ENCODE measurements at regions not wholly inside any gene's neighbourhood (a gene's known extent, or its start where the extent isn't known, plus 50 kb on each side); places are given as distances from the start of the nearest gene placed in this dataset.

GRCh38 chr5:38151878-38152277 is 106.5 kb upstream of the EGFLAM start:
- no peak for DNase-seq (ENCODE audit: low read depth)
- TF ChIP-seq, protein P1, sequence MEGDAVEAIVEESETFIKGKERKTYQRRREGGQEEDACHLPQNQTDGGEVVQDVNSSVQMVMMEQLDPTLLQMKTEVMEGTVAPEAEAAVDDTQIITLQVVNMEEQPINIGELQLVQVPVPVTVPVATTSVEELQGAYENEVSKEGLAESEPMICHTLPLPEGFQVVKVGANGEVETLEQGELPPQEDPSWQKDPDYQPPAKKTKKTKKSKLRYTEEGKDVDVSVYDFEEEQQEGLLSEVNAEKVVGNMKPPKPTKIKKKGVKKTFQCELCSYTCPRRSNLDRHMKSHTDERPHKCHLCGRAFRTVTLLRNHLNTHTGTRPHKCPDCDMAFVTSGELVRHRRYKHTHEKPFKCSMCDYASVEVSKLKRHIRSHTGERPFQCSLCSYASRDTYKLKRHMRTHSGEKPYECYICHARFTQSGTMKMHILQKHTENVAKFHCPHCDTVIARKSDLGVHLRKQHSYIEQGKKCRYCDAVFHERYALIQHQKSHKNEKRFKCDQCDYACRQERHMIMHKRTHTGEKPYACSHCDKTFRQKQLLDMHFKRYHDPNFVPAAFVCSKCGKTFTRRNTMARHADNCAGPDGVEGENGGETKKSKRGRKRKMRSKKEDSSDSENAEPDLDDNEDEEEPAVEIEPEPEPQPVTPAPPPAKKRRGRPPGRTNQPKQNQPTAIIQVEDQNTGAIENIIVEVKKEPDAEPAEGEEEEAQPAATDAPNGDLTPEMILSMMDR (conservative IDR thresholded peaks at IDR 0.05; ENCODE audit: low read length), result no peak
- H3K4me3 ChIP-seq (ENCODE audit: low read length), result no peak overlapping the region

DNA sequence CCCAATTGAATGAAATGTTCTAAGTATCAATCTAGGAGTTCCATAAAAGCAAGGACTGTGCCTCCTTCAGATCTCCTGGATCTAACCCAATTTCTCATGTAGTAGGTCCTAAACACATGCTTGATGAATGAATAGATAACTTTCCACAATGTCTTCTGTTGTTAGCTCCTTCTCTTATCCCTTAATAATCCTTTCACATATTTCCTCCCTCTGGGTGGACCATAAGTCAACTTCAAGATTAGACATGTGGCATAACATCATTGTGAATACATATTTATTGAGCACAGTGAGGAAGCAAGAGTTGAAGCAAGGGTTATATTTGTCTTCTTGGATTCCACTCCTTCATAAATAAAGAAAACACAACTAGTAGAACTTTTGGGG is 108.6 kb upstream of the EGFLAM start:
- TF ChIP-seq, protein P1 (conservative IDR thresholded peaks at IDR 0.05; ENCODE audit: low read length), result no peak
- DNase-seq (ENCODE audit: low read depth), result no peak
- H3K4me3 ChIP-seq (ENCODE audit: low read length), result no peak overlapping the region

DNA sequence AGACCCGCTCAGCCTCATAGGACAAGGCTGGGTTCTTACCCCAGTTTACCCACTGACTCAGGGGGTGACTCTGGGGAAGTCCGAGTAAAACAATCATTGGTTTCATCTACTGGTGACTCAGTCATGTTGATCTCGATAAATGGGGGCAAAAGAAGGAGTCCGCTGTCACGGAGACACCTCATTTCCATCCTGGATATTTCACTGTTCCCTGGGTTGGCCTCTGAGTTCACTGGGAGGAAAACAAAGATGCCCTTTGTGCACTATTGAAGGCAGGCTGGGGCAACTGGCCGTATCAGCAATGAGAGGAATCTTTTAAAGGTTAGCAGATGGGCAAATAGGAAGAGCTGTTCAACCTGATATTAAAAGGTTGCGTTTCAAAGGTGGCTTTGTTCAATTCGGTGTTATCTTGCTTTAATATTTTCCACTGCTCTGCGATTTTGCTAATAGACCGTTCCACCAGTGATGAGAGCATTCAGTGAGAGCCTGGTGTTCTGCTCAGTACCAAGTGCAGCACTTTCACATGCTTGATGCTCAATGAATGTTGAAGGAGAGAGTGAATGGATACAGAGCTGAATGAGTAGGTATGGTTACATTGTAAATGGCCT is 110.2 kb upstream of the EGFLAM start:
- TF ChIP-seq, protein P1 (conservative IDR thresholded peaks at IDR 0.05; ENCODE audit: low read length), result no peak
- no peak overlapping the region for H3K4me3 ChIP-seq (ENCODE audit: low read length)
- no peak for DNase-seq (ENCODE audit: low read depth)

DNA sequence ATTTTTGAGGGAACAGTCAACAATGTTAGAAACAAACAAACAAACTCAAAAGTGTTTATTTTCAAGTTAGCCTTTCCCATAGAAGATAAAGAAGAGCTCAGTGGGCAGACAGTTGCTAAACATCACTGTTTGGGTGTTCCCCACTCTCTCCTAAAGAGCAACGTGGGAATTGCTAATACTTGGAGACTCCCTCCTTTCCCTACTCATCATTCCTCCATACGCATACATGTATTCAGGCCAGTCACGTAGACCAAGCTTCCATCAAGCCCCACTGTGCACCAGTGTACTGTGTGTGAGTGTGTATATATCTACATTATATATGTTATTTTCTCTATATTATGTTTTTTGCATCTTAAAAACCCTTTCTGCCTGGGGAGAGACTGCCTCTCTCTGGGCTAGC is 115.0 kb upstream of the EGFLAM start:
- no peak overlapping the region for H3K4me3 ChIP-seq (ENCODE audit: low read length)
- TF ChIP-seq, protein P1 (conservative IDR thresholded peaks at IDR 0.05; ENCODE audit: low read length), result no peak
- DNase-seq (ENCODE audit: low read depth), result no peak

- TF ChIP-seq, protein P1 (conservative IDR thresholded peaks at IDR 0.05; ENCODE audit: low read length), result no peak
- DNase-seq (ENCODE audit: low read depth), result no peak
- H3K4me3 ChIP-seq (ENCODE audit: low read length), result no peak overlapping the region
These were observed 116.7 kb upstream of the EGFLAM start for GRCh38 chr5:38141665-38142064.

- no peak overlapping the region for H3K4me3 ChIP-seq (ENCODE audit: low read length)
- no peak for DNase-seq (ENCODE audit: low read depth)
- TF ChIP-seq, protein P1 (conservative IDR thresholded peaks at IDR 0.05; ENCODE audit: low read length), result no peak
These were observed 119.8 kb upstream of the EGFLAM start for GRCh38 chr5:38138574-38138973.

DNA sequence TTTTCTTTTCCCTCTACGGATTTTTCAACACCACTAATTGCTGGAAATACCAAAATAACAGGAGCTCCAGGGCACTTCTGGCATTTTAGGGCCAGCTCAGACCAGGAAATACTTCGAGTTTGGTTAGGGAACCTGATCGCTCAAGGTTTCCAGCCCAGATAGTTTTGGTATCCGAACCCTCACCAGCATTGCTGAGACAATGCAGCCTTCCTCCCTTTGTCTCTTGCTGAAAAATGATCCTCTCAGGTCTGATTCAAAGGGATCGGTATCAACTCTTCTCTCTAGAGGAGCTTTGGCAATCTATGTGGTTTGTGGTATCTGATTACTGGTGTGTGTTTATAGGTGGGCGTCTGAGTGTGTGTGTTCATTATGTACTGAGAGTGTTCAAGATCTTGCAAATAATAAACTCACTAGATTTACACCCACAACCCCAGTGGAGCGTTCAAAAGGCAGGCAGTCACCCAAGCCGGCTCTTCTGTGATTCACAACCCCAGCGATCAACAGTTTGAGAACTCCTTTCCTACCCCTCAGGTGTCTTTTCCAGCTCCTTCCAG is 122.8 kb upstream of the EGFLAM start:
- TF ChIP-seq, protein P1 (conservative IDR thresholded peaks at IDR 0.05; ENCODE audit: low read length), result no peak
- no peak for DNase-seq (ENCODE audit: low read depth)
- H3K4me3 ChIP-seq (ENCODE audit: low read length), result no peak overlapping the region
